Upper lobe of left lung (tissue), 4 donors: ENCODE measurements at regions not wholly inside any gene's neighbourhood (a gene's known extent, or its start where the extent isn't known, plus 50 kb on each side); places are given as distances from the start of the nearest gene placed in this dataset.

ENCODE experiments used
- EP300 ChIP-seq, 4 donors: sonication (generic); formaldehyde crosslinking; IDR thresholded peaks; one replicate each; pipeline ENCODE4 v1.5.1; 2017; ENCODE audit warnings: antibody characterized with exemption in 4 of 4, control low read depth in 2 of 4
- POLR2A ChIP-seq, 4 donors: fragments of 450-650 bp; IDR thresholded peaks; one replicate each; pipeline ENCODE4 v1.5.1; 2016 to 2017; ENCODE audit warnings: antibody characterized with exemption in 4 of 4, mild to moderate bottlenecking in 2 of 4
- POLR2AphosphoS5 ChIP-seq, 2 donors: sonication (generic); formaldehyde crosslinking; IDR thresholded peaks; one replicate each; pipeline ENCODE4 v1.5.1; 2017; ENCODE audit warnings: antibody characterized with exemption in 2 of 2
- TF ChIP-seq, protein P1 (sequence below), 6 experiments: fragments of 450-650 bp in 4 of 6; fragments of 200-600 bp in 2 of 6; sonication (generic) in 2 of 6; IDR thresholded peaks; one replicate each; pipeline ENCODE4 v1.5.1; 2016 to 2019; ENCODE audit warnings: antibody characterized with exemption in 6 of 6

DNA sequence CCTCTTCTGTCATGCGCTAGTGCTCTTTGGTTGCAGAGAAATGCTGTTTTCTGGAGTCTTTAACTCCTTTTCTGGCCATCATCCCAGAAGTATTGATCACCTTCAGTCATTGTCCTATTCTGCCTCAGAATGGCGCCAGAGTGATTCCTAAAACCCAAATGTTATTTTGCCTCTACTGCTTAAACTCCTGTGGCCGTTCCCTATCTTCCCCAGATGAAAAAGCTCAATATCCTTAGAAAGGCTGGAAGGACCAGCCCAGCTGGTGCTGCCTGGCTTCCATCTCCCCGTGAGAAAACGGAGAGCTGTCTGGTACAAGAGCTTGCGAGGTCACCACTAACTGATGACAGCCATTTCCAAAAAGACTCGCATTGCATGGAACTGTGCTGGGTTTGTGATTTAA is 179.1 kb downstream of the RBM26 start:
- TF ChIP-seq EP300 (IDR thresholded peaks at IDR 0.05): no peak
- TF ChIP-seq, protein P1, sequence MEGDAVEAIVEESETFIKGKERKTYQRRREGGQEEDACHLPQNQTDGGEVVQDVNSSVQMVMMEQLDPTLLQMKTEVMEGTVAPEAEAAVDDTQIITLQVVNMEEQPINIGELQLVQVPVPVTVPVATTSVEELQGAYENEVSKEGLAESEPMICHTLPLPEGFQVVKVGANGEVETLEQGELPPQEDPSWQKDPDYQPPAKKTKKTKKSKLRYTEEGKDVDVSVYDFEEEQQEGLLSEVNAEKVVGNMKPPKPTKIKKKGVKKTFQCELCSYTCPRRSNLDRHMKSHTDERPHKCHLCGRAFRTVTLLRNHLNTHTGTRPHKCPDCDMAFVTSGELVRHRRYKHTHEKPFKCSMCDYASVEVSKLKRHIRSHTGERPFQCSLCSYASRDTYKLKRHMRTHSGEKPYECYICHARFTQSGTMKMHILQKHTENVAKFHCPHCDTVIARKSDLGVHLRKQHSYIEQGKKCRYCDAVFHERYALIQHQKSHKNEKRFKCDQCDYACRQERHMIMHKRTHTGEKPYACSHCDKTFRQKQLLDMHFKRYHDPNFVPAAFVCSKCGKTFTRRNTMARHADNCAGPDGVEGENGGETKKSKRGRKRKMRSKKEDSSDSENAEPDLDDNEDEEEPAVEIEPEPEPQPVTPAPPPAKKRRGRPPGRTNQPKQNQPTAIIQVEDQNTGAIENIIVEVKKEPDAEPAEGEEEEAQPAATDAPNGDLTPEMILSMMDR (IDR thresholded peaks at IDR 0.05): no peak
- no peak for TF ChIP-seq POLR2AphosphoS5 (IDR thresholded peaks at IDR 0.05)
- TF ChIP-seq POLR2A (IDR thresholded peaks at IDR 0.05): no peak
